ENCODE measurements at regions not wholly inside any gene's neighbourhood (a gene's known extent, or its start where the extent isn't known, plus 50 kb on each side); places are given as distances from the start of the nearest gene placed in this dataset.

- DNase-seq = no peak
These were observed 56.5 kb upstream of the CCDC28A start for GRCh38 chr6:138716971-138717665.

- DNase-seq = no peak
These were observed 54.4 kb upstream of the CCDC28A start for GRCh38 chr6:138719011-138719635.

GRCh38 chr6:138719744-138720143 is 53.8 kb upstream of the CCDC28A start:
- no peak for DNase-seq

GRCh38 chr6:138722425-138723371 is 50.9 kb upstream of the CCDC28A start:
- DNase-seq = no peak

Measured in stimulated activated CD4-positive, alpha-beta T cell treated with anti-CD3 and anti-CD28 coated beads, Interleukin-1b, Interleukin-23, amount 100 ng/mL, for 48 hours (primary cell).